Progenitor cell of endocrine pancreas (in vitro differentiated cells): ENCODE measurements at regions not wholly inside any gene's neighbourhood (a gene's known extent, or its start where the extent isn't known, plus 50 kb on each side); places are given as distances from the start of the nearest gene placed in this dataset.

Experiments
- DNase-seq: peaks from one replicate; pipeline ENCODE4 v3.0.0; 2021; ENCODE audit warnings: low spot score; ENCODE audit not compliant: unreplicated experiment
- H3K27ac Mint-ChIP-seq: 2 replicates; pipeline ENCODE4 v1.8.0; 2021; ENCODE audit warnings: mild to moderate bottlenecking, moderate library complexity, mixed read lengths
- H3K27me3 Mint-ChIP-seq: 2 replicates; pipeline ENCODE4 v1.8.0; 2021; ENCODE audit warnings: mixed read lengths
- H3K36me3 Mint-ChIP-seq: 2 replicates; pipeline ENCODE4 v1.8.0; 2022; ENCODE audit warnings: mixed read lengths; ENCODE audit not compliant: insufficient read depth
- H3K4me1 Mint-ChIP-seq: 2 replicates; pipeline ENCODE4 v1.8.0; 2021; ENCODE audit warnings: low read depth, mixed read lengths
- H3K4me3 Mint-ChIP-seq: 2 replicates; pipeline ENCODE4 v1.8.0; 2021; ENCODE audit warnings: low read depth, mild to moderate bottlenecking, moderate library complexity, mixed read lengths
- H3K9me3 Mint-ChIP-seq: 2 replicates; pipeline ENCODE4 v1.8.0; 2021; ENCODE audit warnings: low read depth, mixed read lengths
- TF ChIP-seq, protein P1 (sequence below): fragments of 200-600 bp; sonication (generic); IDR thresholded peaks from one replicate; pipeline ENCODE4 v1.5.0; 2021; ENCODE audit warnings: antibody characterized with exemption, mild to moderate bottlenecking; ENCODE audit not compliant: unreplicated experiment

DNA sequence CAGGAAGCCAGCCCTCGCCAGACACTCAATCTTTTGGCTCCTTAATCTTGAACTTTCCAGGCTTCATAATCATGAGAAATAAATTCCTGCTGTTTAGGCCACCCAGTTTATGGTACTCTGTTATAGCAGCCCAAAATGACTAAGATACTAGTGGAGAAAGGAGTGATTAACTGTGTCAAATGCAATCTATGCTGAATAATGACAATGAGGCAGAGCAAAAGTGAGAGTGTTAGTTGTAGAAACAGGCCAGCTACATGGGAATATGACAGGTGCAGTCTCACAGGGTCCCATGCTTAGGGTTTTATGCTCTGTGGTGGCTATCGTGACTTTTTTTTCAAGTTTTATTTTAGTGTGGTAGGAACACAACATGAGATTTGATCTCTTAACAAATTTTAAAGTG is 888.8 kb downstream of the TTLL7 start:
- no peak for DNase-seq
- Mint-ChIP-seq H3K36me3 (no peaks in the 10 kb centered on the region), H3K4me3 (no peak overlapping the region), H3K27me3 (peaks cover 2% of the 10 kb centered on the region), H3K4me1 (peaks cover 6% of the 10 kb centered on the region), H3K9me3 (peaks cover 3% of the 10 kb centered on the region), H3K27ac (no peak overlapping the region)
- TF ChIP-seq, protein P1, sequence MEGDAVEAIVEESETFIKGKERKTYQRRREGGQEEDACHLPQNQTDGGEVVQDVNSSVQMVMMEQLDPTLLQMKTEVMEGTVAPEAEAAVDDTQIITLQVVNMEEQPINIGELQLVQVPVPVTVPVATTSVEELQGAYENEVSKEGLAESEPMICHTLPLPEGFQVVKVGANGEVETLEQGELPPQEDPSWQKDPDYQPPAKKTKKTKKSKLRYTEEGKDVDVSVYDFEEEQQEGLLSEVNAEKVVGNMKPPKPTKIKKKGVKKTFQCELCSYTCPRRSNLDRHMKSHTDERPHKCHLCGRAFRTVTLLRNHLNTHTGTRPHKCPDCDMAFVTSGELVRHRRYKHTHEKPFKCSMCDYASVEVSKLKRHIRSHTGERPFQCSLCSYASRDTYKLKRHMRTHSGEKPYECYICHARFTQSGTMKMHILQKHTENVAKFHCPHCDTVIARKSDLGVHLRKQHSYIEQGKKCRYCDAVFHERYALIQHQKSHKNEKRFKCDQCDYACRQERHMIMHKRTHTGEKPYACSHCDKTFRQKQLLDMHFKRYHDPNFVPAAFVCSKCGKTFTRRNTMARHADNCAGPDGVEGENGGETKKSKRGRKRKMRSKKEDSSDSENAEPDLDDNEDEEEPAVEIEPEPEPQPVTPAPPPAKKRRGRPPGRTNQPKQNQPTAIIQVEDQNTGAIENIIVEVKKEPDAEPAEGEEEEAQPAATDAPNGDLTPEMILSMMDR: no peak

DNA sequence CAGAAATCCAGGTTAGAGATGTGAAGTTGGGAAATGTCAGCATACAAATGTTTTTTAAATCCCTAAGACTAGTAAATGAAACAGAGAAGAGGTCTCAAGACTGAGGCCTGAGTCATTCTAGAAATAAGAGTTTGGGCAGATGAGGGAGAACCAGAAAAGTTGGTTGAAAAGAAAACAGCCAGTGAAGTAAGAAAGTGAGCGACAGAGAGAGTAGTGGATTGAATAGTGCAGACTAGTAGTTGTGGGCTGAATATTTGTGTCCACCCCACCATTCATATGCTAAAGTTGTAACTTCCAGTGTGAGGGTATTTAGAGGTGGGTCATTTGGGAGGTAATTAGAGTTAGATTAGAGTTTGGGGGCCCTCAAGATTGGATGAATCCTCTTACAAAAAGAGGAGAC is 889.2 kb downstream of the TTLL7 start:
- H3K27ac Mint-ChIP-seq: no peak overlapping the region
- DNase-seq: no peak
- no peaks in the 10 kb centered on the region for H3K36me3 Mint-ChIP-seq
- H3K9me3 Mint-ChIP-seq: peaks cover 3% of the 10 kb centered on the region
- H3K4me3 Mint-ChIP-seq: no peak overlapping the region
- TF ChIP-seq, protein P1: no peak
- peaks cover 6% of the 10 kb centered on the region for H3K4me1 Mint-ChIP-seq
- H3K27me3 Mint-ChIP-seq: peaks cover 2% of the 10 kb centered on the region

DNA sequence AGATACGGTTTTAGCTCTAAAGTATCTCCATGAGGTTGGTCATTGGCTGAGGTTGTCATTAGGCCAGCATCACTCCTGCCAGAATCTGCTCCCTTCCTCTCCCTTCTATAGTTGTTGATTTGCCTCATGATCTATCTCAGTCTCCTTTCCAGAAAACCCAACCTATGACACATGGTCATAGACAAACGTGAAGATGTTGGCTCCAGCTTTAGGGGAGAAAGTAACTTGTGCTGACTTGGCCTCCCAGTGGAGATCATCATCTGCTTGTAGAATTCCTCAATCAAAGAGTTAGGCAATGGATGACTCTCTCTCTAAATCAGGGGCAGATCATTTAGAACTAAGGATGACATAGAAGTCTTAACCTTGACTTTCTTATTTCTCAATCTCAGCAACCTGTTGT is 894.4 kb downstream of the TTLL7 start:
- peaks cover 3% of the 10 kb centered on the region for H3K9me3 Mint-ChIP-seq
- no peak overlapping the region for H3K4me3 Mint-ChIP-seq
- DNase-seq: no peak
- peaks cover 33% of the 10 kb centered on the region for H3K4me1 Mint-ChIP-seq
- no peaks in the 10 kb centered on the region for H3K36me3 Mint-ChIP-seq
- no peak overlapping the region for H3K27ac Mint-ChIP-seq
- TF ChIP-seq, protein P1: no peak
- H3K27me3 Mint-ChIP-seq: peaks cover under 1% of the 10 kb centered on the region

DNA sequence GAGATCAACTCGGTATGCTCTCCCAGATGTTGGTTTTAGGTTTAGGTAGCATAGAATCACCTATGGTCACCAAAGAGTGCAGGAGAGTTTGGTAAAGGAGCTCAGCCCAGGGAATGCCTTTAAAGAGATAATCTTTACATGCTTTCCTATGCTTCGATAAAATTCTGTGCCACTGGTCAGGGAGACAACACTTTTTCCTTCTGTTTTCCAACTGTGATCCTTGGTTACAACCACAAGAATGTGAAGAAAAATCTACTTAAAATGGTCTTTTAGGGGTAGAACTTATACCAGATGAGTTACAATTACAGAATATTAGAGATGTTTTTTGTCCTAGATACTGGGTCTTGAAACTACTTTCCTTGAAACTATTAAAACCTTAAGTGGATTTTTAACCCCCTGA is 895.6 kb downstream of the TTLL7 start:
- TF ChIP-seq, protein P1: no peak
- H3K9me3 Mint-ChIP-seq: peaks cover 3% of the 10 kb centered on the region
- no peak for DNase-seq
- H3K4me1 Mint-ChIP-seq: peaks cover 32% of the 10 kb centered on the region
- H3K27ac Mint-ChIP-seq: no peak overlapping the region
- H3K36me3 Mint-ChIP-seq: no peaks in the 10 kb centered on the region
- H3K27me3 Mint-ChIP-seq: no peaks in the 10 kb centered on the region
- no peak overlapping the region for H3K4me3 Mint-ChIP-seq

GRCh38 chr1:83102630-83103071 is 896.3 kb downstream of the TTLL7 start:
- TF ChIP-seq, protein P1: no peak
- Mint-ChIP-seq H3K4me1 (peaks cover 32% of the 10 kb centered on the region), H3K36me3 (no peaks in the 10 kb centered on the region), H3K9me3 (peaks cover 3% of the 10 kb centered on the region), H3K27ac (peak overlapping the region; percentile 78), H3K4me3 (no peak overlapping the region), H3K27me3 (no peaks in the 10 kb centered on the region)
- DNase-seq: no peak
